ENCODE measurements at regions not wholly inside any gene's neighbourhood (a gene's known extent, or its start where the extent isn't known, plus 50 kb on each side); places are given as distances from the start of the nearest gene placed in this dataset.

GRCh38 chr11:27287205-27287604 is 75.8 kb downstream of the CCDC34 start:
- no peak overlapping the region for H3K4me3 ChIP-seq
- DNase-seq, result no peak
- H3K36me3 ChIP-seq, result no peaks in the 10 kb centered on the region
- H3K9me3 ChIP-seq, result no peaks in the 10 kb centered on the region
- H3K27me3 ChIP-seq, result no peaks in the 10 kb centered on the region

GRCh38 chr11:27285761-27286160 is 77.3 kb downstream of the CCDC34 start:
- H3K27me3 ChIP-seq, result no peaks in the 10 kb centered on the region
- no peaks in the 10 kb centered on the region for H3K36me3 ChIP-seq
- no peak for DNase-seq
- no peaks in the 10 kb centered on the region for H3K9me3 ChIP-seq
- H3K4me3 ChIP-seq, result no peak overlapping the region

DNA sequence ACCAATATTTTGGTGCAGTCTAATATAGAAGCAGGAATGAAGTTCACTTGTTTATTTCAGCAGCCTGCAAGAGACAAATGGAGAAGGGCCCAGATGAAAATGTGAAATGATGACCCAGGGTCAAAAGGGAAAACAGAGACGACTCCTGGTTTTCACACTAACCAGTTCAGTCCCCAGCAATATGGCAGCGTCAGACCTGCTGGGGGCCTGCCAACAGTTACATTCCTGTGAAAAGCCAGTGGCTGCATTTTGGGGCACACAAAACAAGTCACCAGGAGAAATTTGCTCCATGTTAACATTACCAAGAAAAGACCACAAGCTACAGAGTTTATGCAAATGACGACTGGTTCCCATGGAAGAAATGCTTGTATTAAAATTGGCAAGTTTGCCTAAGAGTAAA is 80.2 kb downstream of the CCDC34 start:
- H3K4me3 ChIP-seq, result no peak overlapping the region
- DNase-seq, result peak; percentile 52
- H3K9me3 ChIP-seq, result no peaks in the 10 kb centered on the region
- no peaks in the 10 kb centered on the region for H3K27me3 ChIP-seq
- no peaks in the 10 kb centered on the region for H3K36me3 ChIP-seq

DNA sequence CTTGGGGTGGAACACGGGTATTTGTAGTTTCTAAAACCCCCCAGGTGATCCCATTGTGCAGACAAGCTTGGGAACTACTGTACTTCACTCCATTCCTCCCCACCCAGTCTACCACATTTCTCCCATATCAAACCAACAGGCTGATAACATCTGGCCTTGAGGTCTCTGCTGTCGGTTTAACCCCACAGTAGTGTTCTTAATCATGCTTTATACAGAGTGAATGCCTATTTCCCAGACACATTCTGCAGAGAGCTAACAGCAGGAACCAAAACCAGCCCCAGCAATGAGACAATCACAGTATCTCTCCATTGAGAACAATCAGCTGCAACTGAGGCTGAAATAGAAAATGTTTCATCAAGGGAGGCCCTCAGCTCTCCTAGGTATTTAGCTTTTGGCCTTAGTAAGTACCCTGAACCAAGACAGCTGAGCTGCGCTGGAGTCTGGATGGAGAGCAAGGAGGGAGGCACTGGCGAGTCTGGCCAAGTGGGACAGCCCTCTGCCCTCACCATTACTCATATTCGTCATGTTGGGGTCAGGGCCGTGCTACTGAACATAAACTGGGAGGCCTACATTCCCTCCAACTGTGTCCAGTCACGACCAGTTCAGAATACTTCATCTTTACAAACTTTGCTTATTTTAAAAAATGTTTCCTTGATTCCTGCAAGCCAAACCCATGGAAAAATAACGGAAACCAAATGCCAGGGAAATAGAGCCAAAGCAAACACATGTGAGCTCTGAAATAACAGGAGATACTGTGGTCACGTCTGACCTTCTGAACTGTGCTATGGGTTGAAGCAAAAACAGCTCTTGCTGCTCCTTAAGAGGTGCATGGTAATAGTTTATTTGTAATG is 81.0 kb downstream of the CCDC34 start:
- peak; percentile 94 for DNase-seq
- Histone ChIP-seq H3K27me3 (no peaks in the 10 kb centered on the region), H3K9me3 (no peaks in the 10 kb centered on the region), H3K36me3 (no peaks in the 10 kb centered on the region), H3K4me3 (no peak overlapping the region)

GRCh38 chr11:27281276-27281675 is 81.7 kb downstream of the CCDC34 start:
- no peaks in the 10 kb centered on the region for H3K27me3 ChIP-seq
- no peak overlapping the region for H3K4me3 ChIP-seq
- no peaks in the 10 kb centered on the region for H3K36me3 ChIP-seq
- DNase-seq, result no peak
- no peaks in the 10 kb centered on the region for H3K9me3 ChIP-seq

DNA sequence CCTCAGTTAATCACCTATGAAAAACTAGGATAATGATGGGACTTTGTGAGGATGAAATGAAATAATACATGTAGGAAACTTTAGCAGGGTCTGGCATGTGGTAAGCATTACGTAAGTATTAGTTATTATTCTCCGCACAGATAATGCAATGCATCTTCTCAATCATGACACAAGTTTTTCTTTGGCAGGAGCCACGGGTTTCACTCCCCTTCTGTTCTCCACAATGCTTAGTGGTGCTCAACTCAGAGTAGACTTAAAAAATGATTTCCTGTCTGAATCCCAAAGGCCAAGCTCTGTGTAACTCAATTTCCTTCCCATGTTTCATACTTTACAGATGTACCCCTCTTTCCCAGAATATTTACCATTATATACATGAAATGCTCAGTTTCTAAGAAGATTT is 82.9 kb downstream of the CCDC34 start:
- Histone ChIP-seq H3K36me3 (no peaks in the 10 kb centered on the region), H3K4me3 (no peak overlapping the region), H3K27me3 (no peaks in the 10 kb centered on the region), H3K9me3 (no peaks in the 10 kb centered on the region)
- no peak for DNase-seq

- Histone ChIP-seq H3K4me3 (no peak overlapping the region), H3K36me3 (no peaks in the 10 kb centered on the region), H3K9me3 (no peaks in the 10 kb centered on the region), H3K27me3 (no peaks in the 10 kb centered on the region)
- no peak for DNase-seq
Observed at GRCh38 chr11:27279460-27279859, 83.6 kb downstream of the CCDC34 start.

DNA sequence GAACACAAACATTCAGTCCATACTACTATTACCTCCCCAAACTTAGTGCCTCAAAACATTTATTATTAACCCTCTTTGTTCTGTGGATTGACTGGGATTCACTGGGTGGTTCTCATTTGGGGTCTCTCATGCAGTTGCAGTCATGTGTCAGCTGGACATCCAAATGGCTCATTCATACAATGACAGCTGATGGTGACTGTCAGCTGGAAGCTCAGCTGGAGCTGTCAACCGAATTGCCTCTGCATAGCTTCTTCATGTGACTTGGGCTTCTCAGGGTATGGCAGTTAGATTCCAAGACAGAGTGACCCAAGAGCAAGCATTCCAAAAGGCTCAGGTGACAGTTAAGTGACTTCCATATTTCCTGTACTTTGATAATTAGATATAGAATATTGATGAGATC is 85.2 kb downstream of the CCDC34 start:
- Histone ChIP-seq H3K27me3 (no peaks in the 10 kb centered on the region), H3K4me3 (no peak overlapping the region), H3K9me3 (0 out of 2 replicates have a peak, but pooled peaks cover 3% of the 10 kb centered on the region), H3K36me3 (no peaks in the 10 kb centered on the region)
- no peak for DNase-seq

DNA sequence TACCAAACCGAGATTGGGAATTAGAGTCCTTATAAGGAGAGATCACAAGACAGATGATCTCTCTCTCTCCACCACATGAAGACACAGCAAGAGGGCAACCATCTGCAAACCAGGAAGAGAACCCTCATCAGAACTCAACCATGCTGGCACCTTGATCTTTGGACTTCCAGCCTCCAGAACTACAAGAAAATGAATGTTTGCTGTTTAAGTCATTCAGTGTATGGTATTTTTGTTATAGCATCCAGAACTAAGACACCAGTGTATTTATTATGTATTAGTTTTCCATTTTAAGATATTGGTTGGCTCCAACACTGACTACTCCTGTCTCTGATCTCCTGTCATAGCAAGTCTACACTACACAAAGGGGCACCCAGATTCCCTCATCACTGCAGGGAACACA is 86.9 kb downstream of the CCDC34 start:
- Histone ChIP-seq H3K36me3 (no peaks in the 10 kb centered on the region), H3K4me3 (no peak overlapping the region), H3K9me3 (0 out of 2 replicates have a peak, but pooled peaks cover 6% of the 10 kb centered on the region), H3K27me3 (no peaks in the 10 kb centered on the region)
- no peak for DNase-seq

- H3K4me3 ChIP-seq, result no peak overlapping the region
Observed at GRCh38 chr11:27274854-27275395, 88.1 kb downstream of the CCDC34 start.

GRCh38 chr11:27266125-27266524 is 96.9 kb downstream of the CCDC34 start:
- Histone ChIP-seq H3K9me3 (0 out of 2 replicates have a peak, but pooled peaks cover 2% of the 10 kb centered on the region), H3K4me3 (no peak overlapping the region), H3K27me3 (no peaks in the 10 kb centered on the region), H3K36me3 (no peaks in the 10 kb centered on the region)
- no peak for DNase-seq

More at GRCh38 chr11:27274854-27275395, 88.1 kb downstream of the CCDC34 start:
- DNase-seq, result no peak
- H3K36me3 ChIP-seq, result no peaks in the 10 kb centered on the region
- H3K9me3 ChIP-seq, result 0 out of 2 replicates have a peak, but pooled peaks cover 6% of the 10 kb centered on the region
- no peaks in the 10 kb centered on the region for H3K27me3 ChIP-seq

DNA sequence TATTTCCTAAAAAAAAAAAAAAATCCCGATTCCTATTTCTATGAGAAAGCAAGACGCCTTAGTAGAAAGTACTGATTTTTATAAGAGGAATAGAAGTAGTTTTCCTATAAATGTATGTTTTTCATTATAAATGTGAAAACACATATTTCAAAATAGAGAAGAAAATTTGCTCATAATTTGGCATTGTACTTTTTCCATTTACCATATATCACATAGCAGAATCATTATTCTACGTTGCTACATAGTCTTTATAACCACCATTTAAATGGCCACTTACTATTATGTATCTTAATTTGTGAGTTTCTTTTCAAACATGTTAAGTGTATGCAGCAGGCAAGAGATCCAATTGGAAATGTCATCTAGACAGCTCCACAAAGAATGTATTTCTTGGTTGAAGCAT is 99.0 kb downstream of the CCDC34 start:
- H3K9me3 ChIP-seq, result no peaks in the 10 kb centered on the region
- no peak overlapping the region for H3K4me3 ChIP-seq
- no peaks in the 10 kb centered on the region for H3K36me3 ChIP-seq

GRCh38 chr11:27263046-27263445 is 100.0 kb downstream of the CCDC34 start:
- H3K9me3 ChIP-seq, result no peaks in the 10 kb centered on the region
- no peaks in the 10 kb centered on the region for H3K36me3 ChIP-seq
- DNase-seq, result no peak
- no peak overlapping the region for H3K4me3 ChIP-seq
- no peaks in the 10 kb centered on the region for H3K27me3 ChIP-seq

More for the DNA sequence above, 99.0 kb downstream of the CCDC34 start:
- no peak for DNase-seq
- no peaks in the 10 kb centered on the region for H3K27me3 ChIP-seq

DNA sequence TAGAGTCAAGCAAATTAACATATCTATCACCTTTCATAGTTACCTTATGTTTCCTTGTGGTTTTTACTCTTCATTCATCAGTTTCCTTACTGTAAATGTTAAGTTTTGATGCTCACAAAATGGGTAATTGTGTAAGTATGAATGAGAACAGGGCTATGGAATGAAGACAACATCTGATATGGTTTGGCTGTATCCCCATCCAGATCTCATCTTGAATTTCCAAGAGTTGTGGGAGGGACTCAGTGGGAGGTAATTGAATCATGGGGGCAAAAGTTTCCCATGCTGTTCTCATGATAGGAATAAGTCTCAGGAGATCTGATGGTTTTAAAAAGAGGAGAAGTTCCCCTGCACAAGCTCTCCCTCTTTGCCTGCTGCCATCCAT is 107.6 kb downstream of the CCDC34 start:
- H3K4me3 ChIP-seq, result no peak overlapping the region
- no peaks in the 10 kb centered on the region; the same call in none of the 2 replicates for H3K9me3 ChIP-seq
- no peaks in the 10 kb centered on the region for H3K36me3 ChIP-seq
- H3K27me3 ChIP-seq, result no peaks in the 10 kb centered on the region
- DNase-seq, result no peak

- no peak for DNase-seq
- H3K27me3 ChIP-seq, result no peaks in the 10 kb centered on the region
- H3K4me3 ChIP-seq, result no peak overlapping the region
- no peaks in the 10 kb centered on the region; the same call in none of the 2 replicates for H3K9me3 ChIP-seq
- no peaks in the 10 kb centered on the region for H3K36me3 ChIP-seq
Observed at GRCh38 chr11:27254744-27255446, 108.1 kb downstream of the CCDC34 start.

- Histone ChIP-seq H3K27me3 (no peaks in the 10 kb centered on the region), H3K9me3 (no peaks in the 10 kb centered on the region; the same call in none of the 2 replicates), H3K36me3 (no peaks in the 10 kb centered on the region), H3K4me3 (no peak overlapping the region)
- DNase-seq, result no peak
Observed at GRCh38 chr11:27253224-27253623, 109.8 kb downstream of the CCDC34 start.

- no peaks in the 10 kb centered on the region for H3K36me3 ChIP-seq
- H3K27me3 ChIP-seq, result no peaks in the 10 kb centered on the region
- H3K4me3 ChIP-seq, result no peak overlapping the region
- H3K9me3 ChIP-seq, result no peaks in the 10 kb centered on the region; the same call in none of the 2 replicates
- DNase-seq, result no peak
Observed at GRCh38 chr11:27250867-27251665, 111.9 kb downstream of the CCDC34 start.

Measured in MG63 (cell line).